H9 (cell line): ENCODE measurements at regions not wholly inside any gene's neighbourhood (a gene's known extent, or its start where the extent isn't known, plus 50 kb on each side); places are given as distances from the start of the nearest gene placed in this dataset.
A peak's percentile ranks its signal among the peaks of the same experiment; 100 is the strongest.

Experiments used
- DNase-seq: peaks from one replicate; pipeline ENCODE4 v3.0.0-alpha.2; 2017
- H2AFZ ChIP-seq: one replicate; pipeline ENCODE4 v1.6.1; 2013; ENCODE audit warnings: mild to moderate bottlenecking, low read length, control low read depth, moderate library complexity
- H2AK5ac ChIP-seq: 2 replicates; pipeline ENCODE4 v1.6.1; 2013; ENCODE audit warnings: low read length, control low read depth, mixed read lengths; ENCODE audit not compliant: insufficient read length
- H2BK120ac ChIP-seq: one replicate; pipeline ENCODE4 v1.6.1; 2013; ENCODE audit warnings: low read depth, mild to moderate bottlenecking, low read length, control low read depth, inconsistent platforms; ENCODE audit not compliant: poor library complexity, severe bottlenecking
- H2BK12ac ChIP-seq: 2 replicates; pipeline ENCODE4 v1.6.1; 2013; ENCODE audit warnings: low read length, control low read depth, mixed read lengths, low read depth; ENCODE audit not compliant: insufficient read length
- H2BK15ac ChIP-seq: 2 replicates; pipeline ENCODE4 v1.6.1; 2013; ENCODE audit warnings: low read depth, low read length, control low read depth
- H2BK20ac ChIP-seq: one replicate; pipeline ENCODE4 v1.6.1; 2013; ENCODE audit warnings: low read depth, mild to moderate bottlenecking, low read length, control low read depth, inconsistent platforms; ENCODE audit not compliant: poor library complexity, severe bottlenecking
- H2BK5ac ChIP-seq: 2 replicates; pipeline ENCODE4 v1.6.1; 2013; ENCODE audit warnings: low read length, control low read depth, mixed read lengths; ENCODE audit not compliant: insufficient read length
- H3K14ac ChIP-seq: 2 replicates; pipeline ENCODE4 v1.6.1; 2013; ENCODE audit warnings: low read length, control low read depth; ENCODE audit not compliant: insufficient read depth
- H3K18ac ChIP-seq: 2 replicates; pipeline ENCODE4 v1.6.1; 2013; ENCODE audit warnings: low read depth, mild to moderate bottlenecking, mixed read lengths, low read length, control low read depth; ENCODE audit not compliant: insufficient read length
- H3K23ac ChIP-seq: 2 replicates; pipeline ENCODE4 v1.6.1; 2013; ENCODE audit warnings: low read length, control low read depth, mixed read lengths, low read depth; ENCODE audit not compliant: insufficient read length
- H3K23me2 ChIP-seq: 2 replicates; pipeline ENCODE4 v1.6.1; 2013; ENCODE audit warnings: low read depth, mild to moderate bottlenecking, mixed read lengths, low read length, control low read depth; ENCODE audit not compliant: insufficient read length, poor library complexity, severe bottlenecking
- H3K27ac ChIP-seq: 2 replicates; pipeline ENCODE4 v1.5.1; 2013; ENCODE audit warnings: low read length, control low read depth, mixed read lengths, low read depth; ENCODE audit not compliant: insufficient read length
- H3K27me3 ChIP-seq: 2 replicates; pipeline ENCODE4 v1.6.1; 2013; ENCODE audit warnings: low read length, control low read depth, inconsistent platforms; ENCODE audit not compliant: insufficient read depth
- H3K4ac ChIP-seq: 2 replicates; pipeline ENCODE4 v1.6.1; 2013; ENCODE audit warnings: low read depth, mild to moderate bottlenecking, control low read depth, inconsistent platforms, low read length, moderate library complexity
- H3K4me1 ChIP-seq: 2 replicates; pipeline ENCODE4 v1.6.1; 2013; ENCODE audit warnings: low read length, control low read depth, inconsistent platforms; ENCODE audit not compliant: insufficient read depth
- H3K4me2 ChIP-seq: 2 replicates; pipeline ENCODE4 v1.6.1; 2013; ENCODE audit warnings: low read length, control low read depth, mixed read lengths; ENCODE audit not compliant: insufficient read length, insufficient read depth
- H3K56ac ChIP-seq: 2 replicates; pipeline ENCODE4 v1.6.1; 2013; ENCODE audit warnings: low read depth, mild to moderate bottlenecking, mixed read lengths, low read length, control low read depth; ENCODE audit not compliant: insufficient read length
- H3K79me1 ChIP-seq: 2 replicates; pipeline ENCODE4 v1.6.1; 2013; ENCODE audit warnings: low read depth, mild to moderate bottlenecking, moderate library complexity, low read length, control low read depth, inconsistent platforms; ENCODE audit not compliant: insufficient read depth, poor library complexity, severe bottlenecking
- H3K79me2 ChIP-seq: 2 replicates; pipeline ENCODE4 v1.6.1; 2013; ENCODE audit warnings: low read length, control low read depth, inconsistent platforms; ENCODE audit not compliant: insufficient read depth
- H3K9ac ChIP-seq: 2 replicates; pipeline ENCODE4 v1.6.1; 2013; ENCODE audit warnings: low read length, control low read depth, mixed read lengths; ENCODE audit not compliant: insufficient read length; ENCODE audit errors: extremely low read depth
- H3K9me3 ChIP-seq: one replicate; pipeline ENCODE4 v1.6.1; 2013; ENCODE audit warnings: low read depth, low read length, inconsistent platforms; ENCODE audit not compliant: control insufficient read depth
- H3T11ph ChIP-seq: one replicate; pipeline ENCODE4 v1.6.1; 2013; ENCODE audit warnings: mild to moderate bottlenecking, low read length, control low read depth, inconsistent platforms
- H4K20me1 ChIP-seq: one replicate; pipeline ENCODE4 v1.6.1; 2013; ENCODE audit not compliant: control insufficient read depth, insufficient read length, insufficient read depth
- H4K5ac ChIP-seq: 2 replicates; pipeline ENCODE4 v1.6.1; 2013; ENCODE audit warnings: low read depth, mild to moderate bottlenecking, mixed read lengths, low read length, control low read depth; ENCODE audit not compliant: insufficient read length
- H4K8ac ChIP-seq: replicated peaks from 2 replicates; pipeline ENCODE4 v1.6.1; 2013; ENCODE audit warnings: low read length, control low read depth, mixed read lengths, low read depth; ENCODE audit not compliant: insufficient read length
- H4K91ac ChIP-seq: 2 replicates; pipeline ENCODE4 v1.6.1; 2013; ENCODE audit warnings: low read depth, mild to moderate bottlenecking, moderate library complexity, mixed read lengths, low read length, control low read depth; ENCODE audit not compliant: insufficient read length
- H3K27ac Mint-ChIP-seq, 3 experiments: 2 replicates in 2 of 3; 3 replicates in 1 of 3; pipeline ENCODE4 v1.8.0; 2020 to 2021; ENCODE audit warnings: mixed read lengths in 3 of 3, mild to moderate bottlenecking in 1 of 3, moderate library complexity in 1 of 3
- H3K27me3 Mint-ChIP-seq: 2 replicates; pipeline ENCODE4 v1.8.0; 2021; ENCODE audit warnings: low read depth, mild to moderate bottlenecking, moderate library complexity, mixed read lengths
- H3K36me3 Mint-ChIP-seq, 3 experiments: 2 replicates in 2 of 3; 3 replicates in 1 of 3; pipeline ENCODE4 v1.8.0; 2020 to 2021; ENCODE audit warnings: low read depth in 3 of 3, mixed read lengths in 3 of 3; ENCODE audit not compliant: insufficient read depth in 1 of 3
- H3K4me1 Mint-ChIP-seq, 2 experiments: 2 replicates each; pipeline ENCODE4 v1.8.0; 2020; ENCODE audit warnings: mixed read lengths in 2 of 2
- H3K4me3 Mint-ChIP-seq, 2 experiments: 2 replicates in 1 of 2; 3 replicates in 1 of 2; pipeline ENCODE4 v1.8.0; 2020 to 2021; ENCODE audit warnings: mild to moderate bottlenecking in 2 of 2, mixed read lengths in 2 of 2, moderate library complexity in 1 of 2
- H3K9me3 Mint-ChIP-seq, 2 experiments: 2 replicates in 1 of 2; 3 replicates in 1 of 2; pipeline ENCODE4 v1.8.0; 2020; ENCODE audit warnings: mild to moderate bottlenecking in 2 of 2, mixed read lengths in 2 of 2, moderate library complexity in 1 of 2
- CTCF ChIP-seq: fragments of 200-600 bp; sonication (generic); conservative IDR thresholded peaks from 3 replicates; pipeline ENCODE4 v1.8.0; 2021; ENCODE audit warnings: antibody characterized with exemption, mild to moderate bottlenecking
- WGBS: extraction: QIAGEN DNeasy Blood & Tissue Kit; methylation state at CpG from one replicate; pipeline ENCODE4 v1.1.7; 2013; ENCODE audit warnings: missing lambda C conversion rate, low lambda C conversion rate, mixed read lengths; ENCODE audit not compliant: insufficient read length; ENCODE audit errors: extremely low coverage; 5-methylcytosine and 5-hydroxymethylcytosine counted together

- Mint-ChIP-seq H3K4me3 (no peak overlapping the region), H3K27ac (no peak overlapping the region), H3K36me3 (peaks cover 0 to 5% (median 0%) of the 10 kb centered on the region in 3 experiments; a peak in 1 of 7 replicates), H3K9me3 (peaks cover 2 to 3% of the 10 kb centered on the region in 2 experiments; a peak in 2 of 5 replicates), H3K4me1 (peaks cover 21 to 24% of the 10 kb centered on the region in 2 experiments), H3K27me3 (no peaks in the 10 kb centered on the region)
- H2AFZ ChIP-seq = no peak overlapping the region
- no peak overlapping the region for H3K27ac ChIP-seq
- H4K5ac ChIP-seq = no peak overlapping the region
- no peak overlapping the region for H3K4me2 ChIP-seq
- no peak overlapping the region for H4K91ac ChIP-seq
- no peak overlapping the region for H3K56ac ChIP-seq
- H2AK5ac ChIP-seq = no peak overlapping the region
- H3K4ac ChIP-seq = no peak overlapping the region
- H3K4me1 ChIP-seq = no peaks in the 10 kb centered on the region
- DNase-seq = peak; percentile 54
- no peak overlapping the region for H3K9ac ChIP-seq
- H3K18ac ChIP-seq = no peak overlapping the region
- no peaks in the 10 kb centered on the region for H3K79me1 ChIP-seq
- no peaks in the 10 kb centered on the region for H3K9me3 ChIP-seq
- no peak overlapping the region for H3K14ac ChIP-seq
- peak; percentile 64 for TF ChIP-seq CTCF
- no CpG with 5 or more reads among the region's 1 CpG for WGBS
- H3K23ac ChIP-seq = no peak overlapping the region
- H2BK12ac ChIP-seq = no peak overlapping the region
- H3K79me2 ChIP-seq = no peaks in the 10 kb centered on the region
- H2BK20ac ChIP-seq = no peak overlapping the region
- no peak overlapping the region for H4K8ac ChIP-seq
- H4K20me1 ChIP-seq = no peaks in the 10 kb centered on the region
- H2BK15ac ChIP-seq = no peak overlapping the region
- no peaks in the 10 kb centered on the region for H3K23me2 ChIP-seq
- H3K27me3 ChIP-seq = no peaks in the 10 kb centered on the region
- H2BK120ac ChIP-seq = no peak overlapping the region
- no peak overlapping the region for H3T11ph ChIP-seq
- H2BK5ac ChIP-seq = no peak overlapping the region
Observed at GRCh38 chr13:67643516-67644055, 413.4 kb upstream of the PCDH9 start.
